ENCODE measurements at regions not wholly inside any gene's neighbourhood (a gene's known extent, or its start where the extent isn't known, plus 50 kb on each side); places are given as distances from the start of the nearest gene placed in this dataset.
"Not testable (repeated sequence)": the region's sequence is repeated elsewhere in the genome, so short reads cannot be mapped to it uniquely, and the experiment has no call there.

- in situ Hi-C loops (cut with HindIII; ENCODE audit: low sequenced_read_pairs), result loop anchor here (5.0 kb wide), 2 partner anchors 73 to 102 kb away; no protein-coding TSS in a partner anchor
Measured at GRCh38 chr2:234410526-234410925, 86.4 kb downstream of the ARL4C start.

GRCh38 chr2:234409590-234409989 is 87.3 kb downstream of the ARL4C start:
- in situ Hi-C loops (cut with HindIII; ENCODE audit: low sequenced_read_pairs), result no loop called here

GRCh38 chr2:234406085-234406484 is 90.8 kb downstream of the ARL4C start:
- in situ Hi-C loops (cut with HindIII; ENCODE audit: low sequenced_read_pairs), result no loop called here

- in situ Hi-C loops (cut with HindIII; ENCODE audit: low sequenced_read_pairs), result no loop called here
Measured at GRCh38 chr2:234405462-234405861, 91.4 kb downstream of the ARL4C start.

- in situ Hi-C loops (cut with HindIII; ENCODE audit: low sequenced_read_pairs), result no loop called here
Measured at GRCh38 chr2:234404957-234405356, 91.9 kb downstream of the ARL4C start.

- in situ Hi-C loops (cut with HindIII; ENCODE audit: low sequenced_read_pairs), result no loop called here
Measured at GRCh38 chr2:234403751-234404150, 93.1 kb downstream of the ARL4C start.

GRCh38 chr2:234403074-234403473 is 93.8 kb downstream of the ARL4C start:
- in situ Hi-C loops (cut with HindIII; ENCODE audit: low sequenced_read_pairs), result no loop called here

- in situ Hi-C loops (cut with HindIII; ENCODE audit: low sequenced_read_pairs), result no loop called here
Measured at GRCh38 chr2:234401426-234401825, 95.5 kb downstream of the ARL4C start.

GRCh38 chr2:234399451-234400246 is 97.2 kb downstream of the ARL4C start:
- in situ Hi-C loops (cut with HindIII; ENCODE audit: low sequenced_read_pairs), result no loop called here

GRCh38 chr2:234398531-234398930 is 98.3 kb downstream of the ARL4C start:
- in situ Hi-C loops (cut with HindIII; ENCODE audit: low sequenced_read_pairs), result no loop called here

- in situ Hi-C loops (cut with HindIII; ENCODE audit: low sequenced_read_pairs), result no loop called here
Measured at GRCh38 chr2:234395891-234396420, 100.9 kb downstream of the ARL4C start.

GRCh38 chr2:234394450-234394849 is 102.4 kb downstream of the ARL4C start:
- in situ Hi-C loops (cut with HindIII; ENCODE audit: low sequenced_read_pairs), result no loop called here

GRCh38 chr2:234393354-234393753 is 103.5 kb downstream of the ARL4C start:
- in situ Hi-C loops (cut with HindIII; ENCODE audit: low sequenced_read_pairs), result no loop called here

- in situ Hi-C loops (cut with HindIII; ENCODE audit: low sequenced_read_pairs), result no loop called here
Measured at GRCh38 chr2:234392041-234392615, 104.8 kb downstream of the ARL4C start.

- in situ Hi-C loops (cut with HindIII; ENCODE audit: low sequenced_read_pairs), result no loop called here
Measured at GRCh38 chr2:234391625-234392024, 105.3 kb downstream of the ARL4C start.

- in situ Hi-C loops (cut with HindIII; ENCODE audit: low sequenced_read_pairs), result not testable (repeated sequence)
Measured at GRCh38 chr2:234389661-234390060, 107.2 kb downstream of the ARL4C start.

- in situ Hi-C loops (cut with HindIII; ENCODE audit: low sequenced_read_pairs), result no loop called here
Measured at GRCh38 chr2:234388591-234388990, 108.3 kb downstream of the ARL4C start.

- in situ Hi-C loops (cut with HindIII; ENCODE audit: low sequenced_read_pairs), result no loop called here
Measured at GRCh38 chr2:234386971-234387370, 109.9 kb downstream of the ARL4C start.

- in situ Hi-C loops (cut with HindIII; ENCODE audit: low sequenced_read_pairs), result no loop called here
Measured at GRCh38 chr2:234382131-234382530, 114.8 kb downstream of the ARL4C start.

- in situ Hi-C loops (cut with HindIII; ENCODE audit: low sequenced_read_pairs), result not testable (repeated sequence)
Measured at GRCh38 chr2:234378958-234379357, 117.9 kb downstream of the ARL4C start.

GRCh38 chr2:234378440-234378839 is 118.4 kb downstream of the ARL4C start:
- in situ Hi-C loops (cut with HindIII; ENCODE audit: low sequenced_read_pairs), result no loop called here

GRCh38 chr2:234377761-234378391 is 119.0 kb downstream of the ARL4C start:
- in situ Hi-C loops (cut with HindIII; ENCODE audit: low sequenced_read_pairs), result no loop called here
